Ishikawa (cell line): ENCODE measurements at regions not wholly inside any gene's neighbourhood (a gene's known extent, or its start where the extent isn't known, plus 50 kb on each side); places are given as distances from the start of the nearest gene placed in this dataset.

Source experiments
- CEBPB ChIP-seq: IDR thresholded peaks from 2 replicates; pipeline ENCODE4 v1.6.1; 2012
- CREB1 ChIP-seq: IDR thresholded peaks from 2 replicates; pipeline ENCODE4 v1.6.1; 2012; ENCODE audit warnings: low read depth
- EGR1 ChIP-seq: IDR thresholded peaks from 2 replicates; pipeline ENCODE4 v1.6.1; 2012
- EP300 ChIP-seq: IDR thresholded peaks from 2 replicates; pipeline ENCODE4 v1.6.1; 2012; ENCODE audit warnings: borderline replicate concordance
- FOXM1 ChIP-seq: IDR thresholded peaks from 2 replicates; pipeline ENCODE4 v1.6.1; 2012; ENCODE audit warnings: low read depth, borderline replicate concordance
- MAX ChIP-seq: IDR thresholded peaks from 2 replicates; pipeline ENCODE4 v1.6.1; 2012
- NFIC ChIP-seq: IDR thresholded peaks from 2 replicates; pipeline ENCODE4 v1.6.1; 2012
- RAD21 ChIP-seq: IDR thresholded peaks from 2 replicates; pipeline ENCODE4 v1.6.1; 2012; ENCODE audit warnings: low read depth
- REST ChIP-seq: IDR thresholded peaks from 2 replicates; pipeline ENCODE4 v1.6.1; 2012; ENCODE audit warnings: low read depth, mild to moderate bottlenecking
- TAF1 ChIP-seq: IDR thresholded peaks from 2 replicates; pipeline ENCODE4 v1.6.1; 2012; ENCODE audit warnings: low read depth, mild to moderate bottlenecking
- TCF12 ChIP-seq: IDR thresholded peaks from 2 replicates; pipeline ENCODE4 v1.6.1; 2012; ENCODE audit warnings: low read depth
- TEAD4 ChIP-seq: IDR thresholded peaks from 2 replicates; pipeline ENCODE4 v1.6.1; 2012
- USF1 ChIP-seq: IDR thresholded peaks from 2 replicates; pipeline ENCODE4 v1.6.1; 2012
- YY1 ChIP-seq: IDR thresholded peaks from 2 replicates; pipeline ENCODE4 v1.6.1; 2012; ENCODE audit warnings: low read depth
- ZBTB7A ChIP-seq: IDR thresholded peaks from 2 replicates; pipeline ENCODE4 v1.6.1; 2012; ENCODE audit warnings: low read depth

- no peak for TF ChIP-seq USF1
- no peak for TF ChIP-seq FOXM1
- TF ChIP-seq MAX = no peak
- no peak for TF ChIP-seq CREB1
Observed at GRCh38 chr14:49480979-49481498, 105.1 kb downstream of the RPS29 start.

- no peak for TF ChIP-seq MAX
- TF ChIP-seq CEBPB = no peak
- no peak for TF ChIP-seq ZBTB7A
- TF ChIP-seq EGR1 = no peak
- TF ChIP-seq TCF12 = no peak
- TF ChIP-seq TEAD4 = no peak
- no peak for TF ChIP-seq RAD21
- no peak for TF ChIP-seq YY1
- TF ChIP-seq REST = no peak
Observed at GRCh38 chr14:49480053-49480760, 106.0 kb downstream of the RPS29 start.

- TF ChIP-seq CREB1 (no peak), EP300 (no peak), TEAD4 (no peak), RAD21 (no peak), TCF12 (no peak), EGR1 (no peak), FOXM1 (no peak), CEBPB (no peak), ZBTB7A (no peak), TAF1 (no peak), YY1 (no peak), MAX (no peak), USF1 (no peak), REST (no peak), NFIC (no peak)
Observed at GRCh38 chr14:49479432-49479831, 106.7 kb downstream of the RPS29 start.

- TF ChIP-seq CEBPB (no peak), YY1 (no peak), ZBTB7A (no peak), TAF1 (no peak), NFIC (no peak)
Observed at GRCh38 chr14:49478784-49479183, 107.4 kb downstream of the RPS29 start.

GRCh38 chr14:49467091-49467490, 119.1 kb downstream of the RPS29 start:
- no peak for TF ChIP-seq FOXM1
- no peak for TF ChIP-seq MAX
- TF ChIP-seq EGR1 = no peak
- no peak for TF ChIP-seq TEAD4
- no peak for TF ChIP-seq YY1
- no peak for TF ChIP-seq REST
- no peak for TF ChIP-seq USF1
- no peak for TF ChIP-seq NFIC
- TF ChIP-seq TAF1 = no peak
- no peak for TF ChIP-seq RAD21
- no peak for TF ChIP-seq CEBPB
